ENCODE measurements at regions not wholly inside any gene's neighbourhood (a gene's known extent, or its start where the extent isn't known, plus 50 kb on each side); places are given as distances from the start of the nearest gene placed in this dataset.

DNA sequence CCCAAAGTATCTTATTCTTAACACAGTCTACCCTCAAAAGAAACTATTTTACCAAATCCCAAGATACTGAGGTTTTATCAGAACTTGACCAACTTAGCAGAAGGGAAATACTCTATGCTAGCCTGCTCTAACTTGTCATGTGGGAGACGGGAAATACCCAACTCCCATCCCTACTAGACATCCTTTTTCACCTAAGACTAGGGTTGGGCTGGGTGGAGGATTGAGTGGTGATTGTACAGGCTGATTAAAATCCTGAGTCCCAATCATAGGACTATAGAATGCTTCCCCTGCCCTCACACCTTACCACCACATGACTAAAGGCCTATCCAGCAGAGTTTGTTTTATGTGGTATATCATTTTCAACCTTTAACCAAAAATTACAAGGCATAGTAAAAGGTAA lies 786.5 kb downstream of the TAF11L14 start:
- H4K5ac ChIP-seq (ENCODE audit: insufficient read length, low read depth, low read length) = no peak overlapping the region
- H3T11ph ChIP-seq (ENCODE audit: low read length) = no peak overlapping the region
- H3K79me1 ChIP-seq (ENCODE audit: insufficient read depth, low read depth, low read length, poor library complexity, severe bottlenecking) = no peaks in the 10 kb centered on the region
- H3K4me2 ChIP-seq (ENCODE audit: insufficient read depth, insufficient read length, low read length) = no peak overlapping the region
- Mint-ChIP-seq H3K27me3 (ENCODE audit: low read depth) (no peaks in the 10 kb centered on the region), H3K36me3 (ENCODE audit: insufficient read depth in 1 of 3, low read depth in 3 of 3) (no peaks in the 10 kb centered on the region), H3K9me3 (no peaks in the 10 kb centered on the region; a peak in 1 of 5 replicates), H3K27ac (no peak overlapping the region; a peak in 1 of 7 replicates), H3K4me1 (no peaks in the 10 kb centered on the region), H3K4me3 (no peak overlapping the region)
- H3K27me3 ChIP-seq (ENCODE audit: insufficient read depth, low read length) = no peaks in the 10 kb centered on the region
- no peaks in the 10 kb centered on the region for H3K23me2 ChIP-seq (ENCODE audit: insufficient read length, low read depth, low read length, poor library complexity, severe bottlenecking)
- no peak overlapping the region for H3K18ac ChIP-seq (ENCODE audit: insufficient read length, low read depth, low read length)
- H3K4me1 ChIP-seq (ENCODE audit: insufficient read depth, low read length) = no peaks in the 10 kb centered on the region
- TF ChIP-seq, protein P1, sequence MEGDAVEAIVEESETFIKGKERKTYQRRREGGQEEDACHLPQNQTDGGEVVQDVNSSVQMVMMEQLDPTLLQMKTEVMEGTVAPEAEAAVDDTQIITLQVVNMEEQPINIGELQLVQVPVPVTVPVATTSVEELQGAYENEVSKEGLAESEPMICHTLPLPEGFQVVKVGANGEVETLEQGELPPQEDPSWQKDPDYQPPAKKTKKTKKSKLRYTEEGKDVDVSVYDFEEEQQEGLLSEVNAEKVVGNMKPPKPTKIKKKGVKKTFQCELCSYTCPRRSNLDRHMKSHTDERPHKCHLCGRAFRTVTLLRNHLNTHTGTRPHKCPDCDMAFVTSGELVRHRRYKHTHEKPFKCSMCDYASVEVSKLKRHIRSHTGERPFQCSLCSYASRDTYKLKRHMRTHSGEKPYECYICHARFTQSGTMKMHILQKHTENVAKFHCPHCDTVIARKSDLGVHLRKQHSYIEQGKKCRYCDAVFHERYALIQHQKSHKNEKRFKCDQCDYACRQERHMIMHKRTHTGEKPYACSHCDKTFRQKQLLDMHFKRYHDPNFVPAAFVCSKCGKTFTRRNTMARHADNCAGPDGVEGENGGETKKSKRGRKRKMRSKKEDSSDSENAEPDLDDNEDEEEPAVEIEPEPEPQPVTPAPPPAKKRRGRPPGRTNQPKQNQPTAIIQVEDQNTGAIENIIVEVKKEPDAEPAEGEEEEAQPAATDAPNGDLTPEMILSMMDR (conservative IDR thresholded peaks at IDR 0.05) = no peak
- H3K56ac ChIP-seq (ENCODE audit: insufficient read length, low read depth, low read length) = no peak overlapping the region
- DNase-seq = no peak
- no peak overlapping the region for H2BK15ac ChIP-seq (ENCODE audit: low read depth, low read length)
- H2AFZ ChIP-seq (ENCODE audit: low read length) = no peak overlapping the region
- no peak overlapping the region for H4K8ac ChIP-seq (replicated peaks; ENCODE audit: insufficient read length, low read depth, low read length)
- H2BK20ac ChIP-seq (ENCODE audit: low read depth, low read length, poor library complexity, severe bottlenecking) = no peak overlapping the region
- no peak overlapping the region for H4K91ac ChIP-seq (ENCODE audit: insufficient read length, low read depth, low read length)
- no CpG with 5 or more reads among the region's 1 CpG for WGBS (ENCODE audit: extremely low coverage, insufficient read length, low lambda C conversion rate)
- H2BK12ac ChIP-seq (ENCODE audit: insufficient read length, low read depth, low read length) = no peak overlapping the region
- no peak overlapping the region for H3K14ac ChIP-seq (ENCODE audit: insufficient read depth, low read length)
- no peak overlapping the region for H3K9ac ChIP-seq (ENCODE audit: extremely low read depth, insufficient read length, low read length)
- H3K27ac ChIP-seq (ENCODE audit: insufficient read length, low read depth, low read length) = no peak overlapping the region
- H4K20me1 ChIP-seq (ENCODE audit: control insufficient read depth, insufficient read depth, insufficient read length) = no peaks in the 10 kb centered on the region
- H2BK5ac ChIP-seq (ENCODE audit: insufficient read length, low read length) = no peak overlapping the region
- no peaks in the 10 kb centered on the region for H3K9me3 ChIP-seq (ENCODE audit: control insufficient read depth, low read depth, low read length)
- H2AK5ac ChIP-seq (ENCODE audit: insufficient read length, low read length) = no peak overlapping the region
- H2BK120ac ChIP-seq (ENCODE audit: low read depth, low read length, poor library complexity, severe bottlenecking) = no peak overlapping the region
- H3K23ac ChIP-seq (ENCODE audit: insufficient read length, low read depth, low read length) = no peak overlapping the region
- H3K79me2 ChIP-seq (ENCODE audit: insufficient read depth, low read length) = no peaks in the 10 kb centered on the region
- H3K4ac ChIP-seq (ENCODE audit: low read depth, low read length) = no peak overlapping the region

Data from H9 (cell line).